ENCODE measurements at regions not wholly inside any gene's neighbourhood (a gene's known extent, or its start where the extent isn't known, plus 50 kb on each side); places are given as distances from the start of the nearest gene placed in this dataset.

- TF ChIP-seq CTCF (IDR thresholded peaks at IDR 0.05) (no peak), EZH2 (IDR thresholded peaks at IDR 0.05; ENCODE audit: borderline replicate concordance, insufficient read depth, low read depth, low read length, poor library complexity, severe bottlenecking) (no peak)
These were observed 74.7 kb upstream of the PHF21B start for GRCh38 chr22:45084400-45084920.
